Caco-2 (cell line): ENCODE measurements at regions not wholly inside any gene's neighbourhood (a gene's known extent, or its start where the extent isn't known, plus 50 kb on each side); places are given as distances from the start of the nearest gene placed in this dataset.

Experiments used
- BruUV-seq: library from RNA; stranded (reverse); fragments of 400-500 nt; replicated peaks from 2 replicates; lab custom pipeline; 2021; lab: Mats Ljungman, UMichigan
- CTCF ChIA-PET: fragments of 300-600 bp; sonication (Branson Sonifier 250); formaldehyde crosslinking; loops from one replicate; lab custom pipeline; 2022; ENCODE audit warnings: antibody characterized with exemption; lab: Charles Lee
- POLR2A ChIA-PET: fragments of 300-600 bp; sonication (Branson Sonifier 250); formaldehyde crosslinking; loops from one replicate; lab custom pipeline; 2022; ENCODE audit warnings: antibody characterized with exemption; lab: Charles Lee
- DNase-seq, 2 experiments: peaks; one replicate each; pipeline versions ENCODE4 v3.0.0 to v3.0.0-alpha.2; 2020 to 2022
- H3K27me3 ChIP-seq: replicated peaks from 2 replicates; pipeline ENCODE4 v1.6.0; 2011; ENCODE audit warnings: low read length; ENCODE audit not compliant: control insufficient read depth, insufficient read depth
- H3K36me3 ChIP-seq: 2 replicates; pipeline ENCODE4 v1.5.1; 2011; ENCODE audit warnings: low read length; ENCODE audit not compliant: control insufficient read depth, insufficient read depth
- H3K4me1 ChIP-seq: fragments of 250-450 bp; sonication (Bioruptor Pico); 2 replicates; pipeline ENCODE4 v1.5.1; 2020; ENCODE audit warnings: mild to moderate bottlenecking
- H3K4me3 ChIP-seq: 2 replicates; pipeline ENCODE4 v1.5.1; 2011; ENCODE audit warnings: low read depth, mild to moderate bottlenecking, control low read depth, low read length
- H3K9me3 ChIP-seq: fragments of 250-450 bp; sonication (Bioruptor Pico); 2 replicates; pipeline ENCODE4 v1.5.1; 2020; ENCODE audit warnings: mild to moderate bottlenecking, moderate library complexity
- H3K27ac Mint-ChIP-seq: one replicate; pipeline ENCODE4 v1.8.0; 2022; ENCODE audit warnings: mixed read lengths; ENCODE audit not compliant: unreplicated experiment
- H3K27me3 Mint-ChIP-seq: one replicate; pipeline ENCODE4 v1.8.0; 2022; ENCODE audit warnings: mixed read lengths; ENCODE audit not compliant: insufficient read depth, unreplicated experiment
- H3K36me3 Mint-ChIP-seq: one replicate; pipeline ENCODE4 v1.8.0; 2022; ENCODE audit warnings: mild to moderate bottlenecking, mixed read lengths; ENCODE audit not compliant: insufficient read depth, unreplicated experiment
- H3K4me1 Mint-ChIP-seq: one replicate; pipeline ENCODE4 v1.8.0; 2022; ENCODE audit warnings: low read depth, mixed read lengths; ENCODE audit not compliant: unreplicated experiment
- H3K4me3 Mint-ChIP-seq: one replicate; pipeline ENCODE4 v1.8.0; 2022; ENCODE audit warnings: mild to moderate bottlenecking, moderate library complexity, mixed read lengths; ENCODE audit not compliant: unreplicated experiment
- H3K9me3 Mint-ChIP-seq: one replicate; pipeline ENCODE4 v1.8.0; 2022; ENCODE audit warnings: mixed read lengths; ENCODE audit not compliant: unreplicated experiment
- intact Hi-C: fragments of 100-400 bp; cut with micrococcal nuclease; formaldehyde crosslinking; loops from one replicate; pipeline ENCODE4 v1.10.0; 2022; ENCODE audit not compliant: unreplicated experiment
- TF ChIP-seq, protein P1 (sequence below), 2 experiments: fragments of 200-600 bp in 1 of 2; IDR thresholded peaks; 1 replicate in 1 of 2; 2 replicates in 1 of 2; pipeline versions ENCODE4 v1.5.1 to v1.8.0; 2011 to 2022; ENCODE audit warnings: antibody characterized with exemption in 1 of 2, control low read depth in 1 of 2, inconsistent platforms in 1 of 2, low read depth in 1 of 2, low read length in 1 of 2, mild to moderate bottlenecking in 1 of 2, moderate library complexity in 1 of 2; ENCODE audit not compliant: insufficient read depth in 1 of 2, severe bottlenecking in 1 of 2, unreplicated experiment in 1 of 2

DNA sequence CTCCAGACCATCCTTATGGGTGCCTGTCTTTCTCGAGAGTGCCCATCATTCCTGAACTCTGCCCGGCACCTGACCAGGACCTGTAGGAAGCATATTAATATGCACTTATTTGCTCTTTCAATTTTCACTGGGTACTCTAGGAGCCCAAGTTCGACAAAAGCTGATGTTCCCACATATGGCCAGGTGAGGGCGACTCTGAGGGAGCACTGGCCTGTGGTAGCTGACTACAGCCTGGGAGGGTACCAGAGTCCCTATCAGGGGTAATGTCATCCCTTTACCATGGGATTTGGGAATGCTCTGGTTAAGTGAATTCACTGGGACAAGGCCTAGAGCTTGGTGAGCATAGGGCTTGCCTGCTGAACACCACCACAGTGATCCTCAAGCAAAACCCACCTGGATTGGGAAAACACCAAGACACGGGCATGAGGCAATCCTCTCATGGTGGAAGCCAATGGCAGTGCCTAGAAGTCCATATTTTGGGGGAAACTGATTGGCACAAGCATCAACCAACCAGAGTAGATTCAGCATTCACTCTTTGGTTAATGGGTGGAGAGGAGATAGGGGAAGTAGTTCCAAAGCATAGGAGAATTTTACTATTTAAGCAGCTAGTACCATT is 112.2 kb downstream of the MTX3 start:
- H3K9me3 ChIP-seq = no peaks in the 10 kb centered on the region
- CTCF ChIA-PET = interaction anchor here (0.5 to 0.6 kb wide), 3 partner anchors 183 to 311 kb away, joined by 3 read pairs; no protein-coding TSS in a partner anchor
- no peaks in the 10 kb centered on the region for H3K27me3 Mint-ChIP-seq
- no peak overlapping the region for H3K27ac Mint-ChIP-seq
- intact Hi-C loops = loop anchor here (10.0 kb wide), 1 partner anchor 116 kb away; the partner anchor contains the start of gene MTX3
- POLR2A ChIA-PET = no interaction called here
- H3K9me3 Mint-ChIP-seq = no peaks in the 10 kb centered on the region
- H3K4me1 Mint-ChIP-seq = no peaks in the 10 kb centered on the region
- TF ChIP-seq, protein P1, sequence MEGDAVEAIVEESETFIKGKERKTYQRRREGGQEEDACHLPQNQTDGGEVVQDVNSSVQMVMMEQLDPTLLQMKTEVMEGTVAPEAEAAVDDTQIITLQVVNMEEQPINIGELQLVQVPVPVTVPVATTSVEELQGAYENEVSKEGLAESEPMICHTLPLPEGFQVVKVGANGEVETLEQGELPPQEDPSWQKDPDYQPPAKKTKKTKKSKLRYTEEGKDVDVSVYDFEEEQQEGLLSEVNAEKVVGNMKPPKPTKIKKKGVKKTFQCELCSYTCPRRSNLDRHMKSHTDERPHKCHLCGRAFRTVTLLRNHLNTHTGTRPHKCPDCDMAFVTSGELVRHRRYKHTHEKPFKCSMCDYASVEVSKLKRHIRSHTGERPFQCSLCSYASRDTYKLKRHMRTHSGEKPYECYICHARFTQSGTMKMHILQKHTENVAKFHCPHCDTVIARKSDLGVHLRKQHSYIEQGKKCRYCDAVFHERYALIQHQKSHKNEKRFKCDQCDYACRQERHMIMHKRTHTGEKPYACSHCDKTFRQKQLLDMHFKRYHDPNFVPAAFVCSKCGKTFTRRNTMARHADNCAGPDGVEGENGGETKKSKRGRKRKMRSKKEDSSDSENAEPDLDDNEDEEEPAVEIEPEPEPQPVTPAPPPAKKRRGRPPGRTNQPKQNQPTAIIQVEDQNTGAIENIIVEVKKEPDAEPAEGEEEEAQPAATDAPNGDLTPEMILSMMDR (IDR thresholded peaks at IDR 0.05; ENCODE audit: insufficient read depth in 1 of 2, low read depth in 1 of 2, low read length in 1 of 2, severe bottlenecking in 1 of 2, unreplicated experiment in 1 of 2) = peak; percentile 32 to 40
- no peak overlapping the region for H3K4me3 ChIP-seq
- H3K36me3 Mint-ChIP-seq = no peaks in the 10 kb centered on the region
- H3K4me1 ChIP-seq = no peaks in the 10 kb centered on the region
- BruUV-seq = no TSS peak
- peak in 1 of 2 experiments; percentile 48 for DNase-seq
- no peaks in the 10 kb centered on the region for H3K36me3 ChIP-seq
- H3K27me3 ChIP-seq = no peaks in the 10 kb centered on the region
- H3K4me3 Mint-ChIP-seq = no peak overlapping the region

DNA sequence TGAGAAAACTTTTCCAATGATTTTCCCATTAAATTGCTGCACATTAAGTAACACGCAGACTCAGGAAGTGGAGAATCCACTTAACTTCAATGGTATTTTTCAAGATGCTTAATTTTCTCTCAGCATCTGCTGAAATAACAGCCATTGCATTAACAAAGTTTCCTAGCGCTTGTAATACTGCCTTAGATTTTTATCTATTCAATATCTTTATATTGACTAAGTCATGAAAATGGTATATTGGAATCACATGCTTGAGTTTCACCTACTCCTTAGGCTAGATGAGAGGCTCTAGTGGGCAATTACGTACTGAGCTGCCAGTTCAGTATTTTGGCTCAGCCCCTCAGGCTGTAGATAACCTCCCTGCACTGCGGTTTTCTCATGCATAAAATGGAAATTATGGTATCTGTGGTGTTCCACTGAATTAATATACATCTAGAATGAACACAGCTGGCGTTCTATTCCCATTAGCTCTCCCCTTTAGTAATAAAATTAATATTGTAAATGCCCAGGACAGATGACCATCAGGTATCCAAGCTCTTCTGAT is 112.9 kb downstream of the MTX3 start:
- Mint-ChIP-seq H3K36me3 (no peaks in the 10 kb centered on the region), H3K27me3 (no peaks in the 10 kb centered on the region), H3K9me3 (no peaks in the 10 kb centered on the region), H3K27ac (no peak overlapping the region), H3K4me1 (no peaks in the 10 kb centered on the region), H3K4me3 (no peak overlapping the region)
- TF ChIP-seq, protein P1 (IDR thresholded peaks at IDR 0.05; ENCODE audit: insufficient read depth in 1 of 2, low read depth in 1 of 2, low read length in 1 of 2, severe bottlenecking in 1 of 2, unreplicated experiment in 1 of 2) = no peak
- ChIA-PET POLR2A (no interaction called here), CTCF (interaction anchor here (0.5 kb wide), 2 partner anchors 184 to 311 kb away, joined by 3 read pairs; no protein-coding TSS in a partner anchor)
- no peaks in the 10 kb centered on the region for H3K9me3 ChIP-seq
- no peaks in the 10 kb centered on the region for H3K36me3 ChIP-seq
- intact Hi-C loops = loop anchor here (10.0 kb wide), 1 partner anchor 117 kb away; the partner anchor contains the start of gene MTX3
- no TSS peak for BruUV-seq
- H3K27me3 ChIP-seq = no peaks in the 10 kb centered on the region
- H3K4me1 ChIP-seq = no peaks in the 10 kb centered on the region
- no peak for DNase-seq
- no peak overlapping the region for H3K4me3 ChIP-seq

DNA sequence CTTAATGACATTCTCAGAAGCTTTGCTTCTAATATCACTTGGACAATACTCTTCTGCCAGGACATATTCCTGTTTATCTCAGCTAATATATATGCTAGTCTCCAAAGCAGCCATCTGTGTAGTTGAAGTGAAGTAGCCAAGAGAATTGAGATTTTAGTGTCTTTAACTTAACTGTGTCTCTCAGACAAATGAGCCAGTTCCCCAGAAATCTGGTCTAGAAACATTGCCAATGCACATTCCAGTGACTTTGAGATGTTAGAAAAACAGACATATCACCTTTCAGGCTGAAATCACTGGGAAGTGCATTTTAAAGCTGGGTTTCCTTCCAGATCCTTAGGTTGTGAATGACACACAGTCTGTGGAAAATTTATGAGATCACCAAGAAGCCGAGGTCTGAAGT is 114.6 kb downstream of the MTX3 start:
- Histone ChIP-seq H3K27me3 (no peaks in the 10 kb centered on the region), H3K4me1 (no peaks in the 10 kb centered on the region), H3K9me3 (no peaks in the 10 kb centered on the region), H3K36me3 (no peaks in the 10 kb centered on the region), H3K4me3 (no peak overlapping the region)
- H3K4me3 Mint-ChIP-seq = no peak overlapping the region
- no peaks in the 10 kb centered on the region for H3K27me3 Mint-ChIP-seq
- TF ChIP-seq, protein P1 (IDR thresholded peaks at IDR 0.05; ENCODE audit: insufficient read depth in 1 of 2, low read depth in 1 of 2, low read length in 1 of 2, severe bottlenecking in 1 of 2, unreplicated experiment in 1 of 2) = no peak
- DNase-seq = no peak
- no peak overlapping the region for H3K27ac Mint-ChIP-seq
- H3K9me3 Mint-ChIP-seq = no peaks in the 10 kb centered on the region
- no peaks in the 10 kb centered on the region for H3K4me1 Mint-ChIP-seq
- BruUV-seq = no TSS peak
- POLR2A ChIA-PET = interaction anchor here (0.6 kb wide), 1 partner anchor 107 kb away, joined by 11 read pairs; no protein-coding TSS in a partner anchor
- H3K36me3 Mint-ChIP-seq = no peaks in the 10 kb centered on the region
- CTCF ChIA-PET = no interaction called here
- intact Hi-C loops = loop anchor here (10.0 kb wide), 1 partner anchor 118 kb away; the partner anchor contains the start of gene MTX3
